Stomach (tissue), 4 donors: ENCODE measurements at regions not wholly inside any gene's neighbourhood (a gene's known extent, or its start where the extent isn't known, plus 50 kb on each side); places are given as distances from the start of the nearest gene placed in this dataset.

Source experiments
- EP300 ChIP-seq: sonication (generic); formaldehyde crosslinking; IDR thresholded peaks from one replicate; pipeline ENCODE4 v1.6.1; 2017; ENCODE audit warnings: antibody characterized with exemption
- POLR2A ChIP-seq, 4 donors: fragments of 450-650 bp; IDR thresholded peaks; one replicate each; pipeline ENCODE4 v1.6.1; 2016; ENCODE audit warnings: antibody characterized with exemption in 4 of 4, control low read depth in 2 of 4, mild to moderate bottlenecking in 1 of 4, moderate library complexity in 1 of 4
- POLR2AphosphoS5 ChIP-seq, 3 donors: sonication (generic); formaldehyde crosslinking; IDR thresholded peaks; one replicate each; pipeline ENCODE4 v1.6.1; 2016; ENCODE audit warnings: antibody characterized with exemption in 3 of 3
- TF ChIP-seq, protein P1 (sequence below), 7 experiments: fragments of 450-650 bp in 4 of 7; fragments of 200-600 bp in 3 of 7; sonication (generic) in 3 of 7; IDR thresholded peaks; one replicate each; pipeline ENCODE4 v1.5.1; 2016 to 2019; ENCODE audit warnings: antibody characterized with exemption in 7 of 7, control low read depth in 2 of 7, mild to moderate bottlenecking in 1 of 7

DNA sequence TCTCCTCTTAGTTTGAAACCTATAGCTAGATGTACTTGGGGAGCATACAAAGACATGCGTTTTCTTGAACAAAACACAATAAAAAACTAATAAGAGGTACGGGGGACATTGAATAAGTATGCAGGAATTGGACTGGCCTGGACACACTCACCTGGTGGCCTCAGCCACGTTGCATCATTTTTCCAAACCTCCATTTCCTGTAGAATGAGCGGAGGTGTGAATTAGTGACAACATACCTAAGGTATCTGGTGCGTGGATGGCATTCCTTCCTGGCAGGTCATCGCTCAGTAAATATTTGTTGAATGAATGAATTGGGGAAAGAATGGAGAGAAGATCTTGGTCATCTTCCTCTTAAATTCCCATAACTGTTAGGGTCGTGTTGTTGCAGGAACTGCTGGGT lies 103.2 kb upstream of the CTBP2 start:
- TF ChIP-seq EP300: no peak
- TF ChIP-seq, protein P1, sequence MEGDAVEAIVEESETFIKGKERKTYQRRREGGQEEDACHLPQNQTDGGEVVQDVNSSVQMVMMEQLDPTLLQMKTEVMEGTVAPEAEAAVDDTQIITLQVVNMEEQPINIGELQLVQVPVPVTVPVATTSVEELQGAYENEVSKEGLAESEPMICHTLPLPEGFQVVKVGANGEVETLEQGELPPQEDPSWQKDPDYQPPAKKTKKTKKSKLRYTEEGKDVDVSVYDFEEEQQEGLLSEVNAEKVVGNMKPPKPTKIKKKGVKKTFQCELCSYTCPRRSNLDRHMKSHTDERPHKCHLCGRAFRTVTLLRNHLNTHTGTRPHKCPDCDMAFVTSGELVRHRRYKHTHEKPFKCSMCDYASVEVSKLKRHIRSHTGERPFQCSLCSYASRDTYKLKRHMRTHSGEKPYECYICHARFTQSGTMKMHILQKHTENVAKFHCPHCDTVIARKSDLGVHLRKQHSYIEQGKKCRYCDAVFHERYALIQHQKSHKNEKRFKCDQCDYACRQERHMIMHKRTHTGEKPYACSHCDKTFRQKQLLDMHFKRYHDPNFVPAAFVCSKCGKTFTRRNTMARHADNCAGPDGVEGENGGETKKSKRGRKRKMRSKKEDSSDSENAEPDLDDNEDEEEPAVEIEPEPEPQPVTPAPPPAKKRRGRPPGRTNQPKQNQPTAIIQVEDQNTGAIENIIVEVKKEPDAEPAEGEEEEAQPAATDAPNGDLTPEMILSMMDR (IDR thresholded peaks at IDR 0.05): no peak
- TF ChIP-seq POLR2A (IDR thresholded peaks at IDR 0.05): no peak
- no peak for TF ChIP-seq POLR2AphosphoS5 (IDR thresholded peaks at IDR 0.05)
